Brain microvascular endothelial cell (primary cell): ENCODE measurements at regions not wholly inside any gene's neighbourhood (a gene's known extent, or its start where the extent isn't known, plus 50 kb on each side); places are given as distances from the start of the nearest gene placed in this dataset.

Experiments
- DNase-seq: peaks from one replicate; pipeline ENCODE4 v3.0.0-alpha.2; 2020
- H3K27ac ChIP-seq: fragments of 250-450 bp; sonication (Bioruptor Pico); 2 replicates; pipeline ENCODE4 v1.5.1; 2020; ENCODE audit warnings: mild to moderate bottlenecking, moderate library complexity
- H3K27me3 ChIP-seq: fragments of 250-450 bp; sonication (Bioruptor Pico); replicated peaks from 2 replicates; pipeline ENCODE4 v1.5.1; 2020; ENCODE audit warnings: mild to moderate bottlenecking
- H3K36me3 ChIP-seq: fragments of 250-450 bp; sonication (Bioruptor Pico); replicated peaks from 2 replicates; pipeline ENCODE4 v1.5.1; 2020; ENCODE audit warnings: mild to moderate bottlenecking
- H3K4me3 ChIP-seq: 2 replicates; pipeline ENCODE4 v1.5.1; 2011; ENCODE audit warnings: low read depth, mild to moderate bottlenecking, control low read depth, low read length, moderate library complexity
- in situ Hi-C: cut with HindIII; loops from 2 replicates; pipeline ENCODE4 v1.10.0; 2017; ENCODE audit warnings: low sequenced_read_pairs, low pct_ligation_motif_present
- TF ChIP-seq, protein P1 (sequence below): IDR thresholded peaks from 2 replicates; pipeline ENCODE4 v1.5.1; 2011; ENCODE audit warnings: low read depth, mild to moderate bottlenecking, moderate library complexity, low read length, control low read depth, inconsistent platforms; ENCODE audit errors: missing control alignments

DNA sequence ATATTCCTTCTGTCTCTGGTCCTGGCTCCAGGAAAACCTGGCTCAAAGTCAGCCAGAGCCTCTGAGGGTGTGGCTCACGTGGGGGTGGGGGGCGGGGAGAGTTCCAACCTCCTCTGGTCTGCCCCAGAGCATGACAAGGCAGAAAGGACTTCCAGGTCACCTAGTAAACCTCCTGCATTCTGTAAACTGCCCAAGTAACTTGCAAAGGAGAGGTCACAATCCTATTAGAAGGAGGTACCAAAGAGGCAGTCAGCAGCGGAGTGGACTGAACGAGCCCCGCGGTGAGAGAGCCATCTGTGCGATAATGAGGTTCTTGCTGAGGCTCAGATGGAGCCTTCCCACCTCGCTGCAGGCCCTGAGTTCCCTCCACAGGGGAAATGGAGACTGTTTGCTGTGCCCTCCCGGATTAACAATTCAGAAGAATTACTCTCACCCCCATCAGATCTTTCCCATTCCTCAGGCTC is 58.9 kb upstream of the GATA6 start:
- H3K4me3 ChIP-seq, result no peak overlapping the region
- TF ChIP-seq, protein P1, sequence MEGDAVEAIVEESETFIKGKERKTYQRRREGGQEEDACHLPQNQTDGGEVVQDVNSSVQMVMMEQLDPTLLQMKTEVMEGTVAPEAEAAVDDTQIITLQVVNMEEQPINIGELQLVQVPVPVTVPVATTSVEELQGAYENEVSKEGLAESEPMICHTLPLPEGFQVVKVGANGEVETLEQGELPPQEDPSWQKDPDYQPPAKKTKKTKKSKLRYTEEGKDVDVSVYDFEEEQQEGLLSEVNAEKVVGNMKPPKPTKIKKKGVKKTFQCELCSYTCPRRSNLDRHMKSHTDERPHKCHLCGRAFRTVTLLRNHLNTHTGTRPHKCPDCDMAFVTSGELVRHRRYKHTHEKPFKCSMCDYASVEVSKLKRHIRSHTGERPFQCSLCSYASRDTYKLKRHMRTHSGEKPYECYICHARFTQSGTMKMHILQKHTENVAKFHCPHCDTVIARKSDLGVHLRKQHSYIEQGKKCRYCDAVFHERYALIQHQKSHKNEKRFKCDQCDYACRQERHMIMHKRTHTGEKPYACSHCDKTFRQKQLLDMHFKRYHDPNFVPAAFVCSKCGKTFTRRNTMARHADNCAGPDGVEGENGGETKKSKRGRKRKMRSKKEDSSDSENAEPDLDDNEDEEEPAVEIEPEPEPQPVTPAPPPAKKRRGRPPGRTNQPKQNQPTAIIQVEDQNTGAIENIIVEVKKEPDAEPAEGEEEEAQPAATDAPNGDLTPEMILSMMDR, result no peak
- in situ Hi-C loops, result no loop called here
- H3K27me3 ChIP-seq, result no peaks in the 10 kb centered on the region
- no peaks in the 10 kb centered on the region for H3K36me3 ChIP-seq
- no peak overlapping the region for H3K27ac ChIP-seq
- DNase-seq, result no peak

DNA sequence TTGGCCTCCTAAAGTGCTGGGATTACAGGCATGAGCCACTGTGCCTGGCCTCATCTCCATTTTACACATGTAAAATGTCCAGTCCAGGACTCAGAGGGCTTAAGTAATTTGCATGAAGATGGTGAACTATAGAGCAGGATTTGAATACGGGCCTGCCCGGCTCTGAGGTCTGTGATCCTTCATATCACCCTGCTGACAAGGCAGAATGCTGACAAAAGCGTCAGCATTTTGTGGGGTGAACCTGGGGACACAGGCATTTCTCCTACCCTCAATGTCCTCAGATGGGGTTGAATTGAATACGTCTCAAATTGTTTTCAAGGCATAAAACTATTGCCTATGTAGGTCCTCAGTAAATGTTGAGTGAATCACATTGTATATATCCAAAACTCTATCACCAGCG is 57.2 kb upstream of the GATA6 start:
- in situ Hi-C loops, result no loop called here
- no peak overlapping the region for H3K4me3 ChIP-seq
- no peaks in the 10 kb centered on the region for H3K27me3 ChIP-seq
- DNase-seq, result no peak
- no peak overlapping the region for H3K27ac ChIP-seq
- TF ChIP-seq, protein P1, result no peak
- H3K36me3 ChIP-seq, result no peaks in the 10 kb centered on the region

DNA sequence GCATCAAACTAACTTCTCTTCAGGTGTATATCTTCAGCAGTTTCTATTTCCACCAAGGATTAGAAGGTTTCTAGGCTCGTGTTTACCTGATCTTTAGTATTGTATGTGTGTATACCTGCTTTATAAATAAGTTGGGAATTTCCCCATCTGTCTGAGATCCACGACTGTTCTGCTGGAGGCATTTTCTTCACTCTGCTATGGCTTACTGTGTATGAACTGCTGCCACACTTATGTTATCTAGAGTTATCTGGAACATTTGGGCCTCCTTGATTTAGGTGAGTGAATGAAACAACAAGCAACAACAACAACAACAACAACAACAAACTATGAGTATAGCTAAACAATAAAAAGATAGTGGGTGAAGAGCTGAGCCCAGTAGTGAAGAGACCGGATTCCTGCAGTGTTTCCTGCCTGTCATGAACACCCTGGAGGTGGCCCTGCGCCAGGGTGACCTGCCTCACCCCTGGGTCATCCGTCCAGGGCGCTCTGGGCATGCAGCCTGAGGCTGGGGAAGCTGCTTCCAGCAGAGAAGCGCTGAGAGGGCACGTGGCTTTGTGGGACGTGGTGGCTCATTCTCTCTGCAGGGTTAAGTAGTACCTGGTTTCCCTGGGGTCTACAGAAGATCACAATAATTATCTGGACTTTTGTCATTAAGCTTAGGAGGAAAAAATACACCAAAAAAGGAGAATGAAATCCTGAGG is 56.1 kb upstream of the GATA6 start:
- Histone ChIP-seq H3K27ac (no peak overlapping the region), H3K4me3 (no peak overlapping the region)
- in situ Hi-C loops, result no loop called here

DNA sequence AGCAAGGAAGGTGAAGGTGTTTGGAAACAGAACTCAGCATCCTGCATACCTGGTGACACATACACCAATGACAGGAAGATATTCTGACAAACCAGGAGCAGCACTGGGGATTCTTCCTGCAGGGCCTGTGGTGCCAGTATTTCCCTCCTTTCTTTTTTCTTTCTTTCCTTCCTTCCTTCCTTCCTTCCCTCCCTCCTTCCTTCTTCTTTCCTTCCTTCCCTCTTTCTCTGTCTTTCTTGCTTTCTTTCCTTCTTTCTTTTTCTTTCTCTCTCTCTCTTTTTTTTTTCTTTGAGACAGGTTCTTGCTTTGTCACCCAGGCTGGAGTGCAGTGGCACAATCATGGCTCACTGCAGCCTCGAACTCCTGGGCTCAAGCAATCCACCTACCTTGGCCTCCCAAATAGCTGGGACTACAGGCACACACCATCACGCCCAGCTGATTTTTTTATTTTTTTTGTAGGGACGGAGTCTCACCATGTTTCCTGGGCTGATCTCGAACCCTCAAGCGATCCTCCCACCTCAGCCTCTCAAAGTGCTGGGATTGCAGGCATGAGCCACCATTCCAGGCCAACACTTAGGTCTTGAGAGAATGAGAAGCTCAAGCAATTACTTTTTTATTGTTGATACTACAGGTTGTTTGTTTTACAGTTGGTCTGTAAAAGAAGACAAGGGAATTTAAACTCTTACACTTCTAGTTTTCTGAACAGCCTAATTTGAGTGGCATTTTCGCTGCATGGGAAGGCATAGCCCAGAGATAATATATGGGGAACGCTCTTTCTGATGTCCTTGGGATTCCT is 54.7 kb upstream of the GATA6 start:
- Histone ChIP-seq H3K27me3 (no peaks in the 10 kb centered on the region), H3K4me3 (no peak overlapping the region), H3K27ac (no peak overlapping the region), H3K36me3 (no peaks in the 10 kb centered on the region)
- DNase-seq, result no peak
- TF ChIP-seq, protein P1, result no peak
- in situ Hi-C loops, result no loop called here

More for the DNA sequence above, 56.1 kb upstream of the GATA6 start:
- Histone ChIP-seq H3K27me3 (no peaks in the 10 kb centered on the region), H3K36me3 (no peaks in the 10 kb centered on the region)
- TF ChIP-seq, protein P1, result no peak
- no peak for DNase-seq

DNA sequence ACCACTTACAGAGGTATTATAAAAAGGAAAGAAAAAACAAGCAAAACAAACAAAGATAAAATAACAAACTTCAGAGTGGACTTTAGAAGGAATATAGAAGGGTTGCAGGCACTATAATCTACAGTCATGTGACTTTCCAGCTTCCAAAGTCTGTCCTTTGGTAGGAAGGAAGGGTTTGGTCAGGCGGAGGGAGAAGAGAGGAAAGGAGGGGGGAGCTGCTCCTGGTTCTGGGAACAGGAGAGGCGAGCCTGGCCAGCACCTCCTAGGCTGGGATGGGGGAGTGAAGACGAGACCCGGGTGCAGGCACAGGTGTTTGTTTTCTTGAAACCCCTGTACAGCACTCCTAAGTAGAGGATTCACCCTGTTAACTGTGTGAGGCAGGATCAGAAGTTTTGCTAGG is 53.8 kb upstream of the GATA6 start:
- in situ Hi-C loops, result no loop called here
- H3K27ac ChIP-seq, result no peak overlapping the region
- no peaks in the 10 kb centered on the region for H3K27me3 ChIP-seq
- TF ChIP-seq, protein P1, result no peak
- no peak overlapping the region for H3K4me3 ChIP-seq
- no peaks in the 10 kb centered on the region for H3K36me3 ChIP-seq
- DNase-seq, result no peak
